Umbilical cord (tissue), 1 donor: ENCODE measurements at regions not wholly inside any gene's neighbourhood (a gene's known extent, or its start where the extent isn't known, plus 50 kb on each side); places are given as distances from the start of the nearest gene placed in this dataset.

Experiments
- DNase-seq: peaks from one replicate; pipeline ENCODE4 v3.0.0-alpha.2; 2015; ENCODE audit warnings: low spot score

GRCh38 chr2:30339071-30339470 is 107.7 kb downstream of the LBH start:
- no peak for DNase-seq

- DNase-seq, result no peak
These were observed 105.4 kb upstream of the LCLAT1 start for GRCh38 chr2:30341500-30342267.

- DNase-seq, result peak; percentile 77
These were observed 100.4 kb upstream of the LCLAT1 start for GRCh38 chr2:30346471-30347169.

- DNase-seq, result no peak
These were observed 98.2 kb upstream of the LCLAT1 start for GRCh38 chr2:30348825-30349224.

GRCh38 chr2:30349691-30350090 is 97.4 kb upstream of the LCLAT1 start:
- DNase-seq, result no peak

- DNase-seq, result no peak
These were observed 95.9 kb upstream of the LCLAT1 start for GRCh38 chr2:30351116-30351515.

GRCh38 chr2:30351949-30352348 is 95.1 kb upstream of the LCLAT1 start:
- no peak for DNase-seq

GRCh38 chr2:30354150-30354549 is 92.9 kb upstream of the LCLAT1 start:
- no peak for DNase-seq

- DNase-seq, result no peak
These were observed 92.4 kb upstream of the LCLAT1 start for GRCh38 chr2:30354621-30355020.

GRCh38 chr2:30355306-30355705 is 91.7 kb upstream of the LCLAT1 start:
- no peak for DNase-seq

- DNase-seq, result no peak
These were observed 91.0 kb upstream of the LCLAT1 start for GRCh38 chr2:30356071-30356470.

- DNase-seq, result peak; percentile 61
These were observed 90.3 kb upstream of the LCLAT1 start for GRCh38 chr2:30356776-30357175.

GRCh38 chr2:30358351-30358750 is 88.7 kb upstream of the LCLAT1 start:
- no peak for DNase-seq

GRCh38 chr2:30358842-30359241 is 88.2 kb upstream of the LCLAT1 start:
- no peak for DNase-seq

GRCh38 chr2:30359644-30360167 is 87.3 kb upstream of the LCLAT1 start:
- DNase-seq, result peak; percentile 81

- no peak for DNase-seq
These were observed 85.2 kb upstream of the LCLAT1 start for GRCh38 chr2:30361751-30362394.

GRCh38 chr2:30362468-30363081 is 84.5 kb upstream of the LCLAT1 start:
- DNase-seq, result peak; percentile 40

GRCh38 chr2:30363406-30363805 is 83.6 kb upstream of the LCLAT1 start:
- DNase-seq, result no peak

GRCh38 chr2:30365201-30365600 is 81.8 kb upstream of the LCLAT1 start:
- no peak for DNase-seq

- DNase-seq, result peak; percentile 69
These were observed 80.8 kb upstream of the LCLAT1 start for GRCh38 chr2:30366199-30366691.

GRCh38 chr2:30367232-30368070 is 79.6 kb upstream of the LCLAT1 start:
- DNase-seq, result no peak
